Astrocyte (in vitro differentiated cells and primary cell): ENCODE measurements at regions not wholly inside any gene's neighbourhood (a gene's known extent, or its start where the extent isn't known, plus 50 kb on each side); places are given as distances from the start of the nearest gene placed in this dataset.
"Not testable (repeated sequence)": the region's sequence is repeated elsewhere in the genome, so short reads cannot be mapped to it uniquely, and the experiment has no call there.

ENCODE experiments used
- EZH2 ChIP-seq: IDR thresholded peaks from 2 replicates; pipeline ENCODE4 v1.6.1; 2012; ENCODE audit warnings: mild to moderate bottlenecking, low read length, inconsistent platforms; ENCODE audit not compliant: insufficient read depth
- TF ChIP-seq, protein P1 (sequence below): IDR thresholded peaks from 2 replicates; pipeline ENCODE4 v1.5.1; 2011; ENCODE audit warnings: low read depth, mild to moderate bottlenecking, inconsistent platforms, low read length, moderate library complexity; ENCODE audit not compliant: insufficient read depth

DNA sequence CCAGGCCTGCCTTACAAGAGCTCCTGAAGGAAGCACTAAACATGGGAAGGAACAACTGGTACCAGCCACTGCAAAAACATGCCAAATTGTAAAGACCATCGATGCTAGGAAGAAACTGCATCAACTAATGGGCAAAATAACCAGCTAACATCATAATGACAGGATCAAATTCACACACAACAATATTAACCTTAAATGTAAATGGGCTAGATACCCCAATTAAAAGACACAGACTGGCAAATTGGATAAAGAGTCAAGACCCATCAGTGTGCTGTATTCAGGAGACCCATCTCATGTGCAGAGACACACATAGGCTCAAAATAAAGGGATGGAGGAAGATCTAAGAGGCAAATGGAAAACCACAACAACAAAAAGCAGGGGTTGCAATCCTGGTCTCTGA lies 75.8 kb downstream of the ELAPOR2 start:
- TF ChIP-seq, protein P1, sequence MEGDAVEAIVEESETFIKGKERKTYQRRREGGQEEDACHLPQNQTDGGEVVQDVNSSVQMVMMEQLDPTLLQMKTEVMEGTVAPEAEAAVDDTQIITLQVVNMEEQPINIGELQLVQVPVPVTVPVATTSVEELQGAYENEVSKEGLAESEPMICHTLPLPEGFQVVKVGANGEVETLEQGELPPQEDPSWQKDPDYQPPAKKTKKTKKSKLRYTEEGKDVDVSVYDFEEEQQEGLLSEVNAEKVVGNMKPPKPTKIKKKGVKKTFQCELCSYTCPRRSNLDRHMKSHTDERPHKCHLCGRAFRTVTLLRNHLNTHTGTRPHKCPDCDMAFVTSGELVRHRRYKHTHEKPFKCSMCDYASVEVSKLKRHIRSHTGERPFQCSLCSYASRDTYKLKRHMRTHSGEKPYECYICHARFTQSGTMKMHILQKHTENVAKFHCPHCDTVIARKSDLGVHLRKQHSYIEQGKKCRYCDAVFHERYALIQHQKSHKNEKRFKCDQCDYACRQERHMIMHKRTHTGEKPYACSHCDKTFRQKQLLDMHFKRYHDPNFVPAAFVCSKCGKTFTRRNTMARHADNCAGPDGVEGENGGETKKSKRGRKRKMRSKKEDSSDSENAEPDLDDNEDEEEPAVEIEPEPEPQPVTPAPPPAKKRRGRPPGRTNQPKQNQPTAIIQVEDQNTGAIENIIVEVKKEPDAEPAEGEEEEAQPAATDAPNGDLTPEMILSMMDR = not testable (repeated sequence)
- TF ChIP-seq EZH2 = not testable (repeated sequence)
